HK-2 (cell line): ENCODE measurements at regions not wholly inside any gene's neighbourhood (a gene's known extent, or its start where the extent isn't known, plus 50 kb on each side); places are given as distances from the start of the nearest gene placed in this dataset.

Source experiments
- DNase-seq: peaks from one replicate; pipeline ENCODE4 v3.0.0-alpha.2; 2018; ENCODE audit not compliant: unreplicated experiment

- DNase-seq: no peak
Measured at GRCh38 chr2:126990605-126991532, 92.2 kb downstream of the TEX51 start.

GRCh38 chr2:126994340-126994777 is 95.7 kb downstream of the TEX51 start:
- DNase-seq: no peak

- no peak for DNase-seq
Measured at GRCh38 chr2:126995621-126996377, 97.1 kb downstream of the TEX51 start.

- no peak for DNase-seq
Measured at GRCh38 chr2:126996378-126996699, 97.6 kb downstream of the TEX51 start.
